ENCODE measurements at regions not wholly inside any gene's neighbourhood (a gene's known extent, or its start where the extent isn't known, plus 50 kb on each side); places are given as distances from the start of the nearest gene placed in this dataset.

GRCh38 chrX:128156204-128156603, 104.0 kb upstream of the ACTRT1 start:
- TF ChIP-seq CTCF (IDR thresholded peaks at IDR 0.05; ENCODE audit: poor library complexity) = no peak
- no peak for TF ChIP-seq EZH2 (IDR thresholded peaks at IDR 0.05; ENCODE audit: borderline replicate concordance)

All from hepatocyte (in vitro differentiated cells).